Heart right ventricle (tissue), 16 donors: ENCODE measurements at regions not wholly inside any gene's neighbourhood (a gene's known extent, or its start where the extent isn't known, plus 50 kb on each side); places are given as distances from the start of the nearest gene placed in this dataset.
"Not testable (repeated sequence)": the region's sequence is repeated elsewhere in the genome, so short reads cannot be mapped to it uniquely, and the experiment has no call there.

ENCODE experiments used
- ATAC-seq, 8 donors: fragments of 200-7000 bp; cut with Tn5 transposase; one replicate each; pipeline ENCODE4 v1.9.1; 2020; ENCODE audit warnings: mild to moderate bottlenecking in 8 of 8, moderate library complexity in 8 of 8, moderate number of reproducible peaks in 1 of 8
- DNase-seq, 2 donors: peaks; one replicate each; pipeline ENCODE4 v3.0.0-alpha.2; 2020
- H3K27ac ChIP-seq, 10 donors: fragments of 200-600 bp; sonication (generic) in 2 of 10; one replicate each; pipeline versions ENCODE4 v1.5.0 to v1.8.0; 2020 to 2022; ENCODE audit warnings: mild to moderate bottlenecking in 3 of 10
- H3K27me3 ChIP-seq, 7 donors: fragments of 200-600 bp; one replicate each; pipeline ENCODE4 v1.8.0; 2021 to 2022; ENCODE audit warnings: mild to moderate bottlenecking in 2 of 7
- H3K36me3 ChIP-seq, 9 donors: fragments of 200-600 bp; sonication (generic) in 1 of 9; one replicate each; pipeline versions ENCODE4 v1.5.0 to v1.8.0; 2020 to 2022; ENCODE audit warnings: mild to moderate bottlenecking in 2 of 9
- H3K4me1 ChIP-seq, 9 donors: fragments of 200-600 bp; sonication (generic) in 1 of 9; one replicate each; pipeline versions ENCODE4 v1.5.0 to v1.8.0; 2020 to 2022; ENCODE audit warnings: mild to moderate bottlenecking in 4 of 9
- H3K4me3 ChIP-seq, 10 donors: fragments of 200-600 bp; sonication (generic) in 2 of 10; one replicate each; pipeline versions ENCODE4 v1.5.0 to v1.8.0; 2020 to 2022; ENCODE audit warnings: mild to moderate bottlenecking in 7 of 10, moderate library complexity in 2 of 10
- H3K9me3 ChIP-seq, 11 donors: fragments of 200-600 bp in 10 of 11; sonication (generic) in 2 of 11; one replicate each; pipeline versions ENCODE4 v1.5.0 to v1.8.0; 2013 to 2022; ENCODE audit warnings: mild to moderate bottlenecking in 2 of 11, control low read depth in 1 of 11, moderate library complexity in 1 of 11
- WGBS, 2 donors: extraction: QIAGEN DNeasy Blood & Tissue Kit; methylation state at CpG; one replicate each; pipeline ENCODE4 v1.1.7; 2013; ENCODE audit warnings: inconsistent platforms in 1 of 2; 5-methylcytosine and 5-hydroxymethylcytosine counted together
- intact Hi-C, 10 donors: fragments of 100-400 bp; cut with DNase I; formaldehyde crosslinking; loops; one replicate each; pipeline versions ENCODE4 v1.11.1 to v1.14.2; 2022
- TF ChIP-seq, protein P1 (sequence below), 9 donors: fragments of 200-600 bp; sonication (generic) in 2 of 9; IDR thresholded peaks; one replicate each; pipeline versions ENCODE4 v1.5.0 to v1.8.0; 2021 to 2022; ENCODE audit warnings: antibody characterized with exemption in 9 of 9, mild to moderate bottlenecking in 5 of 9, moderate library complexity in 1 of 9
- donor health status: Arrhythmogenic right ventricular cardiomyopathy.
- donor health status: ischemic (EF 13 %, LVEDD 7.1; RV severe dilation, severe dysfunction).
- donor health status: healthy with polysubstance abuse.
- donor health status: DM: no; HTN: yes; CAD: no.
- donor health status: DM: no; HTN: no; CAD: no.
- donor health status: ischemic (EF 25% LVEDD 6.9; RV normal size, moderate dysfunction).
- donor health status: ischemic (EF 25% LVEDD 5.7; RV mildly dilated, moderate dysfunction).
- donor health status: healthy.
- donor health status: DM: yes; HTN: yes; CAD: no.
- donor health status: Ischemic cardiomyopathy.
- donor health status: ischemic (EF 35%, LVEDD 5.7; RV mildly dilated, moderate dysfunction).
- donor health status: nonischemic (EF 11% LVEDD 7.7; RV severe dilation, severe dysfunction).
- donor health status: DM: yes; HTN: yes; CAD: no.
- donor health status: PGD.
- donor health status: ischemic (EF 29% LVEDD 5.4; RV normal size, mild dysfunction).
- donor health status: nonischemic (EF 23%, LVEDD 6.1; RV moderate dilation, normal function).

DNA sequence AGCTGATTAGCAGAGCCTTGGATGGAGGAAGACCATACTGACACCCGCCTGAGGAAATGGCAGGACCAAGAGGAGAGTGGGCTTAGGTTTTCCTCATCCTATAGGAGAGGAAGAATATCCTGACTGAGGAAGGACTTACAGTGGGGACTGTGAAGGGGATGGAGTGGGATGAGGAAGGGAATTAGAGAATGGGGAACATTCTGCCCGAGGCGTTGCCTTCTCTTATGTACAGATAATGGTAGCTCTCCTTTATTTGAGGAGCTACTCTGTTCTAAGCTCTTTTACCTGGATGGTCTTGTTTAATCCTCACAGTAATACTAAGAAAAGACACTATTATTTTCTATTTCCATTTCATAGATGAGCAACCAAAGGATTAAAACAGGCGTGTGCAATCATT, 56.0 kb downstream of the OLFML3 start:
- 93 to 95% methylated on average over 4 of the region's 4 CpGs for WGBS, 2 donors
- no peaks in the 10 kb centered on the region for H3K36me3 ChIP-seq
- intact Hi-C loops, result no loop called here
- DNase-seq, result no peak
- peaks cover 0 to 6% (median 0%) of the 10 kb centered on the region in 7 donors for H3K27me3 ChIP-seq
- ATAC-seq, result no peak
- no peak overlapping the region for H3K4me3 ChIP-seq
- H3K9me3 ChIP-seq, result no peaks in the 10 kb centered on the region
- no peak overlapping the region for H3K27ac ChIP-seq
- H3K4me1 ChIP-seq, result peaks cover 0 to 5% (median 0%) of the 10 kb centered on the region in 9 donors
- TF ChIP-seq, protein P1, sequence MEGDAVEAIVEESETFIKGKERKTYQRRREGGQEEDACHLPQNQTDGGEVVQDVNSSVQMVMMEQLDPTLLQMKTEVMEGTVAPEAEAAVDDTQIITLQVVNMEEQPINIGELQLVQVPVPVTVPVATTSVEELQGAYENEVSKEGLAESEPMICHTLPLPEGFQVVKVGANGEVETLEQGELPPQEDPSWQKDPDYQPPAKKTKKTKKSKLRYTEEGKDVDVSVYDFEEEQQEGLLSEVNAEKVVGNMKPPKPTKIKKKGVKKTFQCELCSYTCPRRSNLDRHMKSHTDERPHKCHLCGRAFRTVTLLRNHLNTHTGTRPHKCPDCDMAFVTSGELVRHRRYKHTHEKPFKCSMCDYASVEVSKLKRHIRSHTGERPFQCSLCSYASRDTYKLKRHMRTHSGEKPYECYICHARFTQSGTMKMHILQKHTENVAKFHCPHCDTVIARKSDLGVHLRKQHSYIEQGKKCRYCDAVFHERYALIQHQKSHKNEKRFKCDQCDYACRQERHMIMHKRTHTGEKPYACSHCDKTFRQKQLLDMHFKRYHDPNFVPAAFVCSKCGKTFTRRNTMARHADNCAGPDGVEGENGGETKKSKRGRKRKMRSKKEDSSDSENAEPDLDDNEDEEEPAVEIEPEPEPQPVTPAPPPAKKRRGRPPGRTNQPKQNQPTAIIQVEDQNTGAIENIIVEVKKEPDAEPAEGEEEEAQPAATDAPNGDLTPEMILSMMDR (IDR thresholded peaks at IDR 0.05), result no peak

DNA sequence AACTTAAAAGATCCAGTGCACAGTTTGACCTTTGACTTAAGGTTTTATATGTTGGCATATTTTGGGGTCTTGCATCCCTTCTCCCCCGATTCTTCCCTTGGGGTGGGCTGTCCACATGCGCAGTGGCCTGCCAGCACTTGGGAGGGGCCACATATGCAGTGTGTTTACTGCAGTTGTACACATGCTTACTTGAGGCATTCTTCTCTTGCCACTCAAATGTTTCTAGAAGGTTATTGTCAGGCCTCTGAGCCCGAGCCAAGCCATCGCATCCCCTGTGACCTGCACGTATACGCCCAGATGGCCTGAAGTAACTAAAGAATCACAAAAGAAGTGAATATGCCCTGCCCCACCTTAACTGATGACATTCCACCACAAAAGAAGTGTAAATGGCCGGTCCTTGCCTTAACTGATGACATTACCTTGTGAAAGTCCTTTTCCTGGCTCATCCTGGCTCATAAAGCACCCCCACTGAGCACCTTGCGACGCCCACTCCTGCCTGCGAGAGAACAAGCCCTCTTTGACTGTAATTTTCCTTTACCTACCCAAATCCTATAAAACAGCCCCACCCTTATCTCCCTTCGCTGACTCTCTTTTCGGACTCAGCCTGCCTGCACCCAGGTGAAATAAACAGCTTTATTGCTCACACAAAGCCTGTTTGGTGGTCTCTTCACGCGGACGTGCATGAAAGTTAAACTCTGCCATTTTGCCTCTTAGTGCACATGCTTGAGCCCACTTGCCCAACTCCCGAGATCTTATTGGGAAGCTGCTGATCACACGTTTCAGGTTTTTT, 57.8 kb downstream of the OLFML3 start:
- H3K9me3 ChIP-seq, ATAC-seq, H3K27ac ChIP-seq, H3K27me3 ChIP-seq, H3K36me3 ChIP-seq, intact Hi-C loops, DNase-seq, H3K4me3 ChIP-seq: not testable (repeated sequence)
- WGBS, 2 donors, result 78 to 85% methylated on average over 16 to 17 of the region's 17 CpGs
- H3K4me1 ChIP-seq, result peaks cover 0 to 13% (median 0%) of the 10 kb centered on the region in 9 donors

DNA sequence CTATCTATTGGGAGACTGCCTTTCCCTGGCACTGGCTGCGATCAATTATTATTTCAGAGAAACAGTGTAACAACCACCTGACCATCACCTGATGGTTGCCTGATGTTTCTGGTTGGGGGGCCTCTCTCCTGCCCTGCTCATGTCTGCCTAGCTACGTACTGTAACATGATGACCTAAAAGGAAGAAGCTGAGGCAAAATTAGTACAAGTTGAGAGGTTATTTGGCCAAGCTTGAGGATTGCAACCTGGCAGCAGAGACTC, 58.3 kb downstream of the OLFML3 start:
- H3K27me3 ChIP-seq, result peaks cover 0 to 8% (median 0%) of the 10 kb centered on the region in 7 donors
- intact Hi-C loops, result no loop called here
- H3K4me1 ChIP-seq, result peaks cover 0 to 13% (median 0%) of the 10 kb centered on the region in 9 donors
- H3K9me3 ChIP-seq, result no peaks in the 10 kb centered on the region
- TF ChIP-seq, protein P1 (IDR thresholded peaks at IDR 0.05), result no peak
- 85 to 90% methylated on average over 2 of the region's 2 CpGs for WGBS, 2 donors
- H3K27ac ChIP-seq, result no peak overlapping the region
- no peaks in the 10 kb centered on the region for H3K36me3 ChIP-seq
- DNase-seq (no peak), ATAC-seq (no peak)
- H3K4me3 ChIP-seq, result no peak overlapping the region

DNA sequence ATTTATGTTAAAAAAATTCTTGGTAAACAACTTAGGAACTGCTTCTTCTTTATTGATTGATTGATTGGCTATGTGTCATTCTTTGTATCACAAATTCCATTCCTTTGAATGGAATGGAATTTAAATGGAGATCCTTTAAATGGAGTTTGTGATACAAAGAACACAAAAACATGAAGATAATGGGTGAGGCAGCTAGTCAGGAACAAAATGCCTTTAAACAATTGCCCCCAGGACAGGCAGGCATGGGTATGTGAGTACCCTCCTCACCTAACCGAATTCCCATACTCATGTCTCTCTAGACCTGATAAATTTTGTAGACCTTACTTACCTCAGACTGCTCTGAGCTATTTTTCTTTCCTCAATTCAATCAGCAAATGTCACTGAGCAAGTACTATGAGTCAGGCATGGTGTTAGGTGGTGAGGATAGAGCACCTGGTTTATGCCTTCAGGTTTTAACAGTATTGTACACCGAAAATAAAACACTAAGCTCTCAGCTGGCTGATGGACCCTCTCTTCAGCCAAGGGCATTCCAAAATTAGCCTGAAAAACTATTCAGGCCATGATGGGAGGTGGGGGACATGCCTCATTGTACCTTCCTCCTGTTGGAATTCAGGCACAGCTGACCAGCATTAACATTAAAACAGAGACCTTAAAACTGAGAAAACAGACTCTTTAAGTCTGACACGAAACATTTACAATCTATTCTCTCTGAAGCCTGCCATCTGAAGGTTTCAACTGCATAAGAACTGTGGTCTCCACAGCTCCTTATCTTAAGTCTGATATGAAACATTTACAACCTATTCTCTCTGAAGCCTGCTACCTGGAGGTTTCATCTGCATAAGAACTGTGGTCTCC, 58.9 kb downstream of the OLFML3 start:
- peaks cover 0 to 8% (median 0%) of the 10 kb centered on the region in 7 donors for H3K27me3 ChIP-seq
- H3K4me3 ChIP-seq, result no peak overlapping the region
- H3K9me3 ChIP-seq, result no peaks in the 10 kb centered on the region
- no peak for DNase-seq
- H3K27ac ChIP-seq, result no peak overlapping the region
- 68 to 76% methylated on average over 3 of the region's 3 CpGs for WGBS, 2 donors
- H3K36me3 ChIP-seq, result no peaks in the 10 kb centered on the region
- intact Hi-C loops, result no loop called here
- TF ChIP-seq, protein P1 (IDR thresholded peaks at IDR 0.05), result no peak
- H3K4me1 ChIP-seq, result peaks cover 0 to 13% (median 0%) of the 10 kb centered on the region in 9 donors
- ATAC-seq, result no peak
